Ecto neural progenitor cell (in vitro differentiated cells): ENCODE measurements at regions not wholly inside any gene's neighbourhood (a gene's known extent, or its start where the extent isn't known, plus 50 kb on each side); places are given as distances from the start of the nearest gene placed in this dataset.

ENCODE experiments used
- DNase-seq: peaks from one replicate; pipeline ENCODE4 v3.0.0-alpha.2; 2018; ENCODE audit warnings: low spot score

- DNase-seq: no peak
Observed at GRCh38 chrX:34072906-34073305, 59.2 kb downstream of the FAM47A start.

GRCh38 chrX:34063616-34064015 lies 68.5 kb downstream of the FAM47A start:
- no peak for DNase-seq

- DNase-seq: no peak
Observed at GRCh38 chrX:34058005-34058404, 74.1 kb downstream of the FAM47A start.

- peak; percentile 56 for DNase-seq
Observed at GRCh38 chrX:34053931-34054330, 78.2 kb downstream of the FAM47A start.
